Cardiac muscle cell (in vitro differentiated cells and primary cell): ENCODE measurements at regions not wholly inside any gene's neighbourhood (a gene's known extent, or its start where the extent isn't known, plus 50 kb on each side); places are given as distances from the start of the nearest gene placed in this dataset.
"Not testable (repeated sequence)": the region's sequence is repeated elsewhere in the genome, so short reads cannot be mapped to it uniquely, and the experiment has no call there.

Experiments used
- DNase-seq, 2 donors: peaks; one replicate each; pipeline versions ENCODE4 v3.0.0 to v3.0.0-alpha.2; 2010 to 2017; ENCODE audit warnings: low read depth in 1 of 2, low spot score in 1 of 2
- H3K27ac ChIP-seq: fragments of 200-600 bp; sonication (generic); 2 replicates; pipeline ENCODE4 v1.5.1; 2016
- H3K27me3 ChIP-seq: fragments of 200-600 bp; sonication (generic); 2 replicates; pipeline ENCODE4 v1.6.0; 2016; ENCODE audit warnings: control low read depth
- H3K36me3 ChIP-seq: fragments of 200-600 bp; sonication (generic); 2 replicates; pipeline ENCODE4 v1.5.1; 2016; ENCODE audit warnings: control low read depth
- H3K4me1 ChIP-seq: fragments of 200-600 bp; sonication (generic); 2 replicates; pipeline ENCODE4 v1.8.1; 2017; ENCODE audit warnings: low read depth, mild to moderate bottlenecking, mixed run types
- H3K4me3 ChIP-seq: fragments of 200-600 bp; sonication (generic); 2 replicates; pipeline ENCODE4 v1.5.1; 2016; ENCODE audit warnings: mild to moderate bottlenecking
- H3K9me3 ChIP-seq: fragments of 200-600 bp; sonication (generic); 2 replicates; pipeline ENCODE4 v1.5.1; 2017; ENCODE audit warnings: low read depth, mild to moderate bottlenecking, control low read depth
- TF ChIP-seq, protein P1 (sequence below): IDR thresholded peaks from 2 replicates; pipeline ENCODE4 v1.5.1; 2012; ENCODE audit warnings: low read depth, mild to moderate bottlenecking, low read length

- DNase-seq: no peak
- no peak overlapping the region for H3K4me3 ChIP-seq
- H3K4me1 ChIP-seq: peaks cover 26% of the 10 kb centered on the region
- H3K27me3 ChIP-seq: no peaks in the 10 kb centered on the region
- H3K36me3 ChIP-seq: no peaks in the 10 kb centered on the region
- TF ChIP-seq, protein P1, sequence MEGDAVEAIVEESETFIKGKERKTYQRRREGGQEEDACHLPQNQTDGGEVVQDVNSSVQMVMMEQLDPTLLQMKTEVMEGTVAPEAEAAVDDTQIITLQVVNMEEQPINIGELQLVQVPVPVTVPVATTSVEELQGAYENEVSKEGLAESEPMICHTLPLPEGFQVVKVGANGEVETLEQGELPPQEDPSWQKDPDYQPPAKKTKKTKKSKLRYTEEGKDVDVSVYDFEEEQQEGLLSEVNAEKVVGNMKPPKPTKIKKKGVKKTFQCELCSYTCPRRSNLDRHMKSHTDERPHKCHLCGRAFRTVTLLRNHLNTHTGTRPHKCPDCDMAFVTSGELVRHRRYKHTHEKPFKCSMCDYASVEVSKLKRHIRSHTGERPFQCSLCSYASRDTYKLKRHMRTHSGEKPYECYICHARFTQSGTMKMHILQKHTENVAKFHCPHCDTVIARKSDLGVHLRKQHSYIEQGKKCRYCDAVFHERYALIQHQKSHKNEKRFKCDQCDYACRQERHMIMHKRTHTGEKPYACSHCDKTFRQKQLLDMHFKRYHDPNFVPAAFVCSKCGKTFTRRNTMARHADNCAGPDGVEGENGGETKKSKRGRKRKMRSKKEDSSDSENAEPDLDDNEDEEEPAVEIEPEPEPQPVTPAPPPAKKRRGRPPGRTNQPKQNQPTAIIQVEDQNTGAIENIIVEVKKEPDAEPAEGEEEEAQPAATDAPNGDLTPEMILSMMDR: no peak
- H3K9me3 ChIP-seq: no peaks in the 10 kb centered on the region
- H3K27ac ChIP-seq: no peak overlapping the region
Measured at GRCh38 chr1:222058249-222058648, 316.4 kb upstream of the DUSP10 start.

- TF ChIP-seq, protein P1: no peak
- no peak for DNase-seq
- no peak overlapping the region for H3K27ac ChIP-seq
- no peaks in the 10 kb centered on the region for H3K9me3 ChIP-seq
- no peaks in the 10 kb centered on the region for H3K27me3 ChIP-seq
- no peaks in the 10 kb centered on the region for H3K36me3 ChIP-seq
- peaks cover 26% of the 10 kb centered on the region for H3K4me1 ChIP-seq
- no peak overlapping the region for H3K4me3 ChIP-seq
Measured at GRCh38 chr1:222057162-222057561, 315.3 kb upstream of the DUSP10 start.

DNA sequence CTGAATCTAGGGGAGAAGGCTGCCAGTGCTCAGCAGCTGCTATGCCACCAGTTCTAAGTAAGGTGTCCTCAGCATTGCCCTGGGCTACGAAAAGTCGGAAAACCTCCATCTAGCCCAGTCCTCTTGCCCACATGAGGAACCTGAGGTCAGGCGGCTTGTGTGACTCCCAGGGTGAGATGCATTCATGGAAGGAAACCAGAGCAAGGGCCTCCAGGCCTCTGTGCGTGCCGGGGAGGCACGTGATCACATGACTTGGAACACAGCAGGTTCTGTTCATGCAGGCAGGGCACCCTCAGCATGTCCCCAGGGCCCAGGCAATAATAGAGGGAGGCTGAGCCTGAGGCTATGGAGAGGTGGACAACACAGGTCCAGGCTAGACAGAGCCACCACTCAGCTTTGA lies 312.5 kb upstream of the DUSP10 start:
- DNase-seq: no peak
- Histone ChIP-seq H3K27me3 (no peaks in the 10 kb centered on the region), H3K9me3 (no peaks in the 10 kb centered on the region), H3K4me1 (peaks cover 13% of the 10 kb centered on the region), H3K36me3 (no peaks in the 10 kb centered on the region), H3K4me3 (no peak overlapping the region), H3K27ac (no peak overlapping the region)
- TF ChIP-seq, protein P1: no peak

- H3K9me3 ChIP-seq: no peaks in the 10 kb centered on the region
- no peak overlapping the region for H3K4me3 ChIP-seq
- no peaks in the 10 kb centered on the region for H3K36me3 ChIP-seq
- DNase-seq: no peak
- TF ChIP-seq, protein P1: no peak
- no peak overlapping the region for H3K27ac ChIP-seq
- H3K27me3 ChIP-seq: no peaks in the 10 kb centered on the region
- peaks cover 15% of the 10 kb centered on the region for H3K4me1 ChIP-seq
Measured at GRCh38 chr1:222053790-222054294, 312.0 kb upstream of the DUSP10 start.

DNA sequence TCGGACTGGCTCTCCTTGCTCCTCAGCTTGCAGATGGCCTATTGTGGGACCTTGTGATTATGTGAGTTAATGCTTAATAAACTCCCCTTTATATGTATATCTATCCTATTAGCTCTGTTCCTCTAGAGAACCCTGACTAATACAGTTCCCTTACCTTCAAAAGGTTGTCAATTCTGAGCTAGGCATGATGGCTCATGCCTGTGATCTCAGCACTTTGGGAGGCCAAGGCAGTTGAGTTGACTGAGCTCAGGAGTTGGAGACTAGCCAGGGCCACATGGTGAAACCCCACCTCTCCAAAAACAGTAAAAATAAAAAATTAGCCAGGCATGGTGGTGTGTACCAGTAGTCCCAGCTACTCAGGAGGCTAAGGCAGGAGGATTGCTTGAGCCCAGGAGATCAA lies 309.4 kb upstream of the DUSP10 start:
- not testable (repeated sequence) for H3K27me3 ChIP-seq, DNase-seq, H3K4me3 ChIP-seq

GRCh38 chr1:222049661-222050060 lies 307.8 kb upstream of the DUSP10 start:
- not testable (repeated sequence) for H3K9me3 ChIP-seq, DNase-seq, H3K36me3 ChIP-seq, H3K4me3 ChIP-seq, H3K27me3 ChIP-seq, H3K27ac ChIP-seq
- H3K4me1 ChIP-seq: peaks cover 10% of the 10 kb centered on the region

More for the DNA sequence above, 309.4 kb upstream of the DUSP10 start:
- H3K27ac ChIP-seq, H3K9me3 ChIP-seq, H3K36me3 ChIP-seq: not testable (repeated sequence)
- H3K4me1 ChIP-seq: peaks cover 21% of the 10 kb centered on the region

GRCh38 chr1:222049176-222049575 lies 307.3 kb upstream of the DUSP10 start:
- Histone ChIP-seq H3K4me1 (peaks cover 14% of the 10 kb centered on the region), H3K36me3 (no peaks in the 10 kb centered on the region), H3K9me3 (no peaks in the 10 kb centered on the region), H3K27ac (no peak overlapping the region), H3K4me3 (no peak overlapping the region), H3K27me3 (no peaks in the 10 kb centered on the region)
- TF ChIP-seq, protein P1: no peak
- DNase-seq: no peak
